GM18907 (cell line): ENCODE measurements at regions not wholly inside any gene's neighbourhood (a gene's known extent, or its start where the extent isn't known, plus 50 kb on each side); places are given as distances from the start of the nearest gene placed in this dataset.
"Not testable (repeated sequence)": the region's sequence is repeated elsewhere in the genome, so short reads cannot be mapped to it uniquely, and the experiment has no call there.

Experiments used
- ATAC-seq: cut with Tn5 transposase; IDR thresholded peaks from one replicate; pipeline ENCODE4 v1.9.1; 2021; ENCODE audit warnings: mild to moderate bottlenecking, moderate library complexity; ENCODE audit not compliant: unreplicated experiment

GRCh38 chr4:49117951-49118350 lies 131.9 kb downstream of the CWH43 start:
- not testable (repeated sequence) for ATAC-seq

GRCh38 chr4:49118379-49119212 lies 132.5 kb downstream of the CWH43 start:
- ATAC-seq = peak; percentile 62

- ATAC-seq = peak; percentile 12
These were observed 133.3 kb downstream of the CWH43 start for GRCh38 chr4:49119345-49119744.

GRCh38 chr4:49120042-49120779 lies 134.1 kb downstream of the CWH43 start:
- peak; percentile 13 for ATAC-seq

GRCh38 chr4:49120804-49121203 lies 134.7 kb downstream of the CWH43 start:
- peak; percentile 54 for ATAC-seq

DNA sequence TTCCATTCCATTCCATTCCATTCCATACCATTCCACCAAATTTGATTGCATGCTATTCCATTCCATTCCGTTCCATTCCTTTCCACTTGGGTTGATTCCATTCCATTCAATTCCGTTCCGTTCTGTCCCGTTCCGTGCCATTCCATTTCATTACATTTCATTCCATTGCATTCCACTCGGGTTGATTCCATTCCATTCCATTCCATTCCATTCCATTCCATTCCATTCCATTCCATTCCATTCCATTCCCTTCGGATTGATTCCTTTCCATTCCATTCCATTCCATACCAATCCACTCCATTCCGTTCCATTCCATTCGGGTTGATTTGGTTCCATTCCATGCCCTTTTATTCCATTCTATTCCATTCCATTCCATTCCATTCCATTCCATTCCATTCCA lies 140.4 kb downstream of the CWH43 start:
- ATAC-seq = not testable (repeated sequence)

DNA sequence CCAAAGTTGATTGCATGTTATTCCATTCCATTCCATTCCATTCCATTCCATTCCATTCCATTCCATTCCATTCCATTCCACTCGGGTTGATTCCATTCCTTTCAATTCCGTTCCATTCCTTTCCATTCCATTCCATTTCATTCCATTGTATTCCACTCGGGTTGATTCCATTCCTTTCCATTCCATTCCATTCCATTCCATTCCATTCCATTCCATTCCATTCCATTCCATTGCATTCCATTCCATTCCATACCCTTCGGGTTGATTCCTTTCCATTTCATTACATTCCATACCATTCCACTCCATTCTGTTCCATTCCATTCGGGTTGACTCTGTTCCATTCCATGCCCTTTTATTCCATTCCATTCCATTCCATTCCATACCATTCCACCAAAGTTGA lies 140.8 kb downstream of the CWH43 start:
- peak; percentile 27 for ATAC-seq

- ATAC-seq = not testable (repeated sequence)
These were observed 143.3 kb downstream of the CWH43 start for GRCh38 chr4:49129385-49129784.

DNA sequence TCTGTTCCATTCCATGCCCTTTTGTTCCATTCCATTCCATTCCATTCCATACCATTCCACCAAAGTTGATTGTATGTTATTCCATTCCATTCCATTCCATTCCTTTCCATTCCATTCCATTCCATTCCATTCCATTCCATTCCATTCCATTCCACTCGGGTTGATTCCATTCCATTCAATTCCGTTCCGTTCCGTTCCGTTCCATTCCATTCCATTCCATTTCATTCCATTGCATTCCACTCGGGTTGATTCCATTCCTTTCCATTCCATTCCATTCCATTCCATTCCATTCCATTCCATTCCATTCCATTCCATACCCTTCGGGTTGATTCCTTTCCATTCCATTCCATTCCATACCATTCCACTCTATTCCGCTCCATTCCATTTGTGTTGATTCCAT lies 143.8 kb downstream of the CWH43 start:
- ATAC-seq = not testable (repeated sequence)

GRCh38 chr4:49130724-49131123 lies 144.6 kb downstream of the CWH43 start:
- ATAC-seq = not testable (repeated sequence)

DNA sequence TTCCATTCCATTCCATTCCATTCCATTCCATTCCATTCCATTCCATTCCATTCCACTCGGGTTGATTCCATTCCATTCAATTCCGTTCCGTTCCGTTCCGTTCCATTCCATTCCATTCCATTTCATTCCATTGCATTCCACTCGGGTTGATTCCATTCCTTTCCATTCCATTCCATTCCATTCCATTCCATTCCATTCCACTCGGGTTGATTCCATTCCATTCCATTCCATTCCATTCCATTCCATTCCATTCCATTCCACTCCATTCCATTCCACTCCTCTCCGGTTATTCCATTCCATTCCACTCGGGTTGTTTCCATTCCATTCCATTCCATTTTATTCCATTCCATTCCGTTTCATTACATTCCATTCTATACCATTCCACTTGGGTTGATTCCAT lies 151.0 kb downstream of the CWH43 start:
- peak; percentile 69 for ATAC-seq

GRCh38 chr4:49137961-49138360 lies 151.9 kb downstream of the CWH43 start:
- ATAC-seq = not testable (repeated sequence)

DNA sequence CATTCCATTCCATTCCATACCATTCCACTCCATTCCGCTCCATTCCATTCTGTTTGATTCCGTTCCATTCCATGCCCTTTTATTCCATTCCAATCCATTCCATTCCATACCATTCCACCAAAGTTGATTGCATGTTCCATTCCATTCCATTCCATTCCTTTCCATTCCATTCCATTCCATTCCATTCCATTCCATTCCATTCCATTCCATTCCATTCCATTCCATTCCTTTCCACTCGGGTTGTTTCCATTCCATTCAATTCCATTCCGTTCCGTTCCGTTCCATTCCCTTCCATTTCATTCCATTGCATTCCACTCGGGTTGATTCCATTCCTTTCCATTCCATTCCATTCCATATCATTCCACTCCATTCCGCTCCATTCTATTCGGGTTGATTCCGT lies 152.7 kb downstream of the CWH43 start:
- not testable (repeated sequence) for ATAC-seq

DNA sequence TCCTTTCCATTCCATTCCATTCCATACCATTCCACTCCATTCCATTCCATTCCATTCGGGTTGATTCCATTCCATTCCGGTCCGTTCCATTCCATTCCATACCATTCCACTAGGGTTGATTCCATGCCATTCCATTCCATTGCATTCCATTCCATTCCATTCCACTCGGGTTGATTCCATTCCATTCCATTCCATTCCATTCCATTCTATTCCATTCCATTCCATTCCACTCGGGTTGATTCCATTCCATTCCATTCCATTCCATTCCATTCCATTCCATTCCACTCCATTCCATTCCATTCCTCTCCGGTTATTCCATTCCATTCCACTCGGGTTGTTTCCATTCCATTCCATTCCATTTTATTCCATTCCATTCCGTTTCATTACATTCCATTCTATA lies 153.4 kb downstream of the CWH43 start:
- peak; percentile 60 for ATAC-seq

- ATAC-seq = not testable (repeated sequence)
These were observed 154.3 kb downstream of the CWH43 start for GRCh38 chr4:49140351-49140750.

- peak; percentile 31 for ATAC-seq
These were observed 155.9 kb downstream of the CWH43 start for GRCh38 chr4:49141955-49142354.

DNA sequence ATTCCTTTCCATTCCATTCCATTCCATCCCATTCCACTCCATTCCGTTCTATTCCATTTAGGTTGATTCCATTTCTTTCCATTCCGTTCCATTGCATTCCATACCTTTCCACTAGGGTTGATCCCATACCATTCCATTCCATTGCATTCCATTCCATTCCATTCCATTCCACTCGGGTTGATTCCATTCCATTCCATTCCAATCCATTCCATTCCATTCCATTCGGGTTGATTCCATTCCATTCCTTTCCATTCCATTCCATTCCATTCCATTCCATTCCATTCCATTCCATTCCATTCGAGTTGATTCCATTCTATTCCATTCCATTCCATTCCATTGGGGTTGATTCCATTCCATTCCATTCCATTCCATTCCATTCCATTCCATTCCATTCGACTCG lies 161.1 kb downstream of the CWH43 start:
- ATAC-seq = peak; percentile 67

DNA sequence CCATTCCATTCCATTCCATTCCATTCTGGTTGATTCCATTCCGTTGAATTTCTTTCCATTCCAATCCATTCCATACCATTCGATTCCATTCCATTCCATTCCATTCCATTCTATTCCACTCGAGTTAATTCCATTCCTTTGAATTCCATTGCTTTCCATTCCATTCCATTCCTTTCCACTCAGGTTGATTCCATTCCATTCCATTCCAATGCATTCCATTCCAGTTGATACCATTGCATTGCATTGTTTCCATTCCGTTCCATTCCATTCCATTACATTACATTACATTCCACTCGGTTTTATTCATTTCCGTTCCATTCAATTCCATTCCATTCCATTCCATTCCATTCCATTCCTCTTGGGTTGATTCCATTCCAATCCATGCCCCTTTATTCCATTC lies 161.5 kb downstream of the CWH43 start:
- not testable (repeated sequence) for ATAC-seq

DNA sequence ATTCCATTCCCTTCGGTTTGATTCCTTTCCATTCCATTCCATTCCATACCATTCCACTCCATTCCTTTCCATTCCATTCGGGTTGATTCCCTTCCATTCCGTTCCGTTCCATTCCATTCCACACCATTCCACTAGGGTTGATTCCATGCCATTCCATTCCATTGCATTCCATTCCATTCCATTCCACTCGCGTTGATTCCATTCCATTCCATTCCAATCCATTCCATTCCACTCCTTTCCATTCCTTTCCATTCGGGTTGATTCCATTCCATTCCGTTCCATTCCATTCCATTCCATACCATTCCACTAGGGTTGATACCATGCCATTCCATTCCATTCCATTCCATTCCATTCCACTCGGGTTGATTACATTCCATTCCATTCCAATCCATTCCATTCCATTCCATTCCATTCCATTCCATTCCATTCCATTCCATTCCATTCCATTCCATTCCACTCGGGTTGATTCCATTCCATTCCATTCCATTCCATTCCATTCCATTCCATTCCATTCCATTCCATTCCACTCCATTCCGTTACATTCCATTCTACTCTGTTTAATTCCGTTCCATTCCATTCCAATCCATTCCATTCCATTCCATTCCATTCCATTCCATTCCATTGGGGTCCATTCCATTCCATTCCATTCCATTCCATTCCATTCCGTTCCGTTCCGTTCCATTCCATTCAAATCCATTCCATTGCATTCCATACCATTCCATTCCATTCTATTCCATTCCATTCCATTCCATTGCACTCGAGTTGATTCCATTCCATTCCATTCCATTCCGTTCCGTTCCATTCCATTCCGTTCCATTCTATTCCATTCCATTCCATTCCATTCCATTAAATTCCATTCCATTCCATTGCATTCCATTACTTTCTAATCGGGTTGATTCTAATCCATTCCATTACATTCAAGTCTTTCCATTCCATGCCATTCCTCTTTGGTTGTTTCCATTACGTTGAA lies 163.2 kb downstream of the CWH43 start:
- peak; percentile 88 for ATAC-seq

- peak; percentile 11 for ATAC-seq
These were observed 164.4 kb downstream of the CWH43 start for GRCh38 chr4:49150351-49151083.
